ENCODE measurements at regions not wholly inside any gene's neighbourhood (a gene's known extent, or its start where the extent isn't known, plus 50 kb on each side); places are given as distances from the start of the nearest gene placed in this dataset.

- no peak for TF ChIP-seq CTCF (IDR thresholded peaks at IDR 0.05; ENCODE audit: borderline replicate concordance, extremely low read depth, low read length, poor library complexity, severe bottlenecking)
- no peak for TF ChIP-seq EZH2 (IDR thresholded peaks at IDR 0.05; ENCODE audit: borderline replicate concordance, low read depth, low read length, severe bottlenecking)
Measured at GRCh38 chr2:173792166-173792565, 173.0 kb downstream of the SP3 start.

Data from DND-41 (cell line).